ENCODE measurements at regions not wholly inside any gene's neighbourhood (a gene's known extent, or its start where the extent isn't known, plus 50 kb on each side); places are given as distances from the start of the nearest gene placed in this dataset.

DNA sequence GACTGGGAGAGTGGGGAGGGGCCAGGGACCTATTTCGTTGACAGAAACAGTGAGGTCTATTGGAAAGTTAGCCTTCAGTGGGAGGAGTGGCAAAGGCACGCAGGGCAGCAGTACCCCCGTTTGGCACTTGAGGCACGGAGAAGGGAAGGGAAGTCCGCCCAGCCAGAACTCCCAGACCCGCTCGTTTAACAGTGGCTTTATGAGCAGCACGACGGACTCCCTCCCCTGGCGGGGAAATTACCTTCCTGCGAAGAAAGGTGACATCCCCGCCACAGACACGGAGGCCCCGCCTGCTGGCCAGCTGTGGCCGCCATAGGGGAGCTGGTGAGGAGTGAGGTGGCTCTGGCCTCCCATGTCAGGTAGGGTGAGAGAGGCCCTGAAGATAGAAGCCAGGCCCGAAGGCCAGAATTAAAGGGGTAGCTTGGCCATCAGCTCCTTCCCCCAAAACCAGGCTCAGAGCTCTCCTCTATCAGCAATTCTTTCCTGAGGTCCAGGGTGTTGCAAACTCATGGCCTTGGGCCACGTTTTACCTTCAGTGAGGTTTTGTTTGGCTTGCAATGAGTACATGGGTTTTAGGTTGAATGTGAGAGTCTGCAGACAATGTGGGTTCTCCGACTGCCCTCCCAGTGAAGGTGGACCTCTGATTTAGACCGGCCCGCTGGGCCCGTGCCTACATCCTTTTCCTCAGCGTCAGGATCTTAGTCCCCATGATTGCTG lies 123.7 kb downstream of the MRPL14 start (continued):
- TF ChIP-seq, protein P1, sequence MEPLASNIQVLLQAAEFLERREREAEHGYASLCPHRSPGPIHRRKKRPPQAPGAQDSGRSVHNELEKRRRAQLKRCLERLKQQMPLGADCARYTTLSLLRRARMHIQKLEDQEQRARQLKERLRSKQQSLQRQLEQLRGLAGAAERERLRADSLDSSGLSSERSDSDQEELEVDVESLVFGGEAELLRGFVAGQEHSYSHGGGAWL (CRISPR knock-in tag; IDR thresholded peaks at IDR 0.05) = 0 out of 2 replicates have a peak, but pooled peaks have one; percentile 12
- TF ChIP-seq ZNF451 (CRISPR knock-in tag; IDR thresholded peaks at IDR 0.05) = no peak
- TF ChIP-seq ZNF34 (CRISPR knock-in tag; IDR thresholded peaks at IDR 0.05; ENCODE audit: borderline replicate concordance) = no peak
- no peak for TF ChIP-seq AHR (CRISPR knock-in tag; IDR thresholded peaks at IDR 0.05)
- TF ChIP-seq ZNF570 (CRISPR knock-in tag; IDR thresholded peaks at IDR 0.05; ENCODE audit: borderline replicate concordance) = no peak
- TF ChIP-seq RFX5 (IDR thresholded peaks at IDR 0.05; ENCODE audit: low read depth, low read length) = no peak
- no peak for TF ChIP-seq ZNF382 (CRISPR knock-in tag; IDR thresholded peaks at IDR 0.05; ENCODE audit: borderline replicate concordance)
- no peak for TF ChIP-seq REPIN1 (CRISPR knock-in tag; IDR thresholded peaks at IDR 0.05; ENCODE audit: borderline replicate concordance, low read depth)
- TF ChIP-seq GMEB2 (CRISPR knock-in tag; IDR thresholded peaks at IDR 0.05; ENCODE audit: low read depth) = no peak
- TF ChIP-seq ZMYM2 (CRISPR knock-in tag; IDR thresholded peaks at IDR 0.05) = 0 out of 2 replicates have a peak, but pooled peaks have one; percentile 23
- no peak for TF ChIP-seq ZKSCAN5 (CRISPR knock-in tag; IDR thresholded peaks at IDR 0.05)
- TF ChIP-seq MXD4 (CRISPR knock-in tag; IDR thresholded peaks at IDR 0.05) = 0 out of 2 replicates have a peak, but pooled peaks have one; percentile 29
- TF ChIP-seq, protein P2, sequence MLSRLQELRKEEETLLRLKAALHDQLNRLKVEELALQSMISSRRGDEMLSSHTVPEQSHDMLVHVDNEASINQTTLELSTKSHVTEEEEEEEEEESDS (CRISPR knock-in tag; IDR thresholded peaks at IDR 0.05; ENCODE audit: borderline replicate concordance) = 0 out of 2 replicates have a peak, but pooled peaks have one; percentile 67
- TF ChIP-seq SKIL (CRISPR knock-in tag; IDR thresholded peaks at IDR 0.05; ENCODE audit: borderline replicate concordance) = no peak
- TF ChIP-seq NFYB (CRISPR knock-in tag; IDR thresholded peaks at IDR 0.05) = no peak
- TF ChIP-seq ARNTL (CRISPR knock-in tag; IDR thresholded peaks at IDR 0.05) = no peak
- TF ChIP-seq SUZ12 (IDR thresholded peaks at IDR 0.05; ENCODE audit: low read depth, low read length) = no peak
- TF ChIP-seq RBAK (CRISPR knock-in tag; IDR thresholded peaks at IDR 0.05) = no peak
- no peak for TF ChIP-seq CHD4 (IDR thresholded peaks at IDR 0.05; ENCODE audit: borderline replicate concordance, low read length)
- TF ChIP-seq SSRP1 (CRISPR knock-in tag; IDR thresholded peaks at IDR 0.05) = no peak
- TF ChIP-seq HNRNPL (IDR thresholded peaks at IDR 0.05; ENCODE audit: low read depth, low read length) = no peak
- TF ChIP-seq SAP130 (CRISPR knock-in tag; IDR thresholded peaks at IDR 0.05; ENCODE audit: low read depth) = peak; percentile 27; the same call in 1 of the 2 replicates
- TF ChIP-seq ZNF501 (CRISPR knock-in tag; IDR thresholded peaks at IDR 0.05) = peak; percentile 56; the same call in 1 of the 2 replicates
- TF ChIP-seq FOXP1 (IDR thresholded peaks at IDR 0.05) = no peak
- TF ChIP-seq FOXP1 (CRISPR knock-in tag; IDR thresholded peaks at IDR 0.05) = no peak
- no peak for TF ChIP-seq SMAD3 (CRISPR knock-in tag; IDR thresholded peaks at IDR 0.05)
- TF ChIP-seq MEIS2 (CRISPR knock-in tag; IDR thresholded peaks at IDR 0.05) = peak; percentile 54; the same call in 1 of the 2 replicates
- no peak; the same call in 1 of the 2 replicates for TF ChIP-seq GABPB1 (CRISPR knock-in tag; IDR thresholded peaks at IDR 0.05)
- no peak for TF ChIP-seq ISX (CRISPR knock-in tag; conservative IDR thresholded peaks at IDR 0.05)
- TF ChIP-seq ZNF274 (CRISPR knock-in tag; IDR thresholded peaks at IDR 0.05) = peak; percentile 47; the same call in 1 of the 2 replicates
- no peak for TF ChIP-seq THAP11 (CRISPR knock-in tag; IDR thresholded peaks at IDR 0.05)
